ENCODE measurements at regions not wholly inside any gene's neighbourhood (a gene's known extent, or its start where the extent isn't known, plus 50 kb on each side); places are given as distances from the start of the nearest gene placed in this dataset.

DNA sequence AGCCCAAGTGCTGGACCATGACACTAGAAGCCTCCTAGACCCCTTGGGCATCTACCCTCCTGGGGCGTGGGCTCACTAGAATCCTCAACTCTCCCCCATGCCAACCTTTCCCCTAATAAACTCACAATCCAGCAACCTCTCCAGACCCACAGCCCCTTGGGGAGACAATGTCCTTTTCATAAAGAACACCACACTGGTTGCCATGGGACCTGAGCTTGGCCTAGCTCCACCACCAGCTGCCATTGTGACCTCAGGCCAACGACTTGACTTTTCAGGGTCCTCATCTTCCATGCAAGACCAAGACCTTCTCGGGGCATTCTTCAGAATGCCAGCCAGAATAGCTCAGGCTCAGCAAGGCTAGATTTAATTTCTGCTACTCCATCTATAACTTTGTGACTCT, 128.1 kb upstream of the NPAS2 start:
- in situ Hi-C loops (cut with HindIII; ENCODE audit: low sequenced_read_pairs): no loop called here
- no peak overlapping the region for H3K4me3 ChIP-seq (ENCODE audit: low read depth, low read length)
- no peak for DNase-seq (ENCODE audit: low read depth, low spot score)
- TF ChIP-seq, protein P1, sequence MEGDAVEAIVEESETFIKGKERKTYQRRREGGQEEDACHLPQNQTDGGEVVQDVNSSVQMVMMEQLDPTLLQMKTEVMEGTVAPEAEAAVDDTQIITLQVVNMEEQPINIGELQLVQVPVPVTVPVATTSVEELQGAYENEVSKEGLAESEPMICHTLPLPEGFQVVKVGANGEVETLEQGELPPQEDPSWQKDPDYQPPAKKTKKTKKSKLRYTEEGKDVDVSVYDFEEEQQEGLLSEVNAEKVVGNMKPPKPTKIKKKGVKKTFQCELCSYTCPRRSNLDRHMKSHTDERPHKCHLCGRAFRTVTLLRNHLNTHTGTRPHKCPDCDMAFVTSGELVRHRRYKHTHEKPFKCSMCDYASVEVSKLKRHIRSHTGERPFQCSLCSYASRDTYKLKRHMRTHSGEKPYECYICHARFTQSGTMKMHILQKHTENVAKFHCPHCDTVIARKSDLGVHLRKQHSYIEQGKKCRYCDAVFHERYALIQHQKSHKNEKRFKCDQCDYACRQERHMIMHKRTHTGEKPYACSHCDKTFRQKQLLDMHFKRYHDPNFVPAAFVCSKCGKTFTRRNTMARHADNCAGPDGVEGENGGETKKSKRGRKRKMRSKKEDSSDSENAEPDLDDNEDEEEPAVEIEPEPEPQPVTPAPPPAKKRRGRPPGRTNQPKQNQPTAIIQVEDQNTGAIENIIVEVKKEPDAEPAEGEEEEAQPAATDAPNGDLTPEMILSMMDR (IDR thresholded peaks at IDR 0.05; ENCODE audit: low read depth, low read length): no peak

DNA sequence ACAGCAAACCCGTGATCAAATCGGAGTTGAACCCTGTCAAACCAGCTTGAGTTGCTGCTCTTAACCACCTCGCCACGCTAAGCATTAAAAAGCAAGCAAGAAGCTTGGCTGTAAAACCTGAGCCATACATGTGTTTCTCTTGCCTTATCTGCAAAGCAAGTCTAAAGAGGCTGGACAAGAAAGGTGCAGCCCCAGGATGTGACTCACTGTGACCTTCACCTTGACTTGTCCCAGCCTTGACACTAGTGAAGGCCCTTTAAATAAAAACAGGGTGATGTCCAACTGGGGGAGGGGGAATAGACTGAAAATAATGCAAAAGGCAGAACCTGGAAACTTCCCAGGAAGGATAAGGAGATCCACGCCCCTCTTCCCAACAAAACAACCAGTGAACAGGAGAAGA, 127.6 kb upstream of the NPAS2 start:
- in situ Hi-C loops (cut with HindIII; ENCODE audit: low sequenced_read_pairs): no loop called here
- H3K4me3 ChIP-seq (ENCODE audit: low read depth, low read length): no peak overlapping the region
- TF ChIP-seq, protein P1 (IDR thresholded peaks at IDR 0.05; ENCODE audit: low read depth, low read length): no peak
- DNase-seq (ENCODE audit: low read depth, low spot score): no peak

- TF ChIP-seq, protein P1 (IDR thresholded peaks at IDR 0.05; ENCODE audit: low read depth, low read length): no peak
These were observed 127.0 kb upstream of the NPAS2 start for GRCh38 chr2:100692906-100693305.

DNA sequence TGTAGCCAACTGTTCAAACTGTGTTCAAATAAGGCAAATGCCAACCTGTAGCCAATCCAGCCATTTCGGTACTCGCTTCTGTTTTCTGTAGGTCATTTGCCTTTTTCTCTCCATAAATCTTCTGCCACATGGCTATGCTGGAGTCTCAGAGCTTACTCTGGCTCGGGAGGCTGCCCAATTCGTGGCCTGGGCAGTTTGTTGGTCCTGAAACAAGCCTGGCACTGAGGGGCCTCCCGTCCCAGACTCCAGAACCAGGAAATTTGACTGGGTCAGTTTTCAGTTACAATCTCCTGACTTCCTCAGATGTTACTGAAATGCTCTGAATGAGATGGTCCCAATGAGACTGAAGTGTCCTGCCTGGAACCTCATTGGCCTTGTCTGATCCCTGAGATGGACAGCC, 120.8 kb upstream of the NPAS2 start:
- TF ChIP-seq, protein P1 (IDR thresholded peaks at IDR 0.05; ENCODE audit: low read depth, low read length): no peak
- in situ Hi-C loops (cut with HindIII; ENCODE audit: low sequenced_read_pairs): no loop called here
- no peak for DNase-seq (ENCODE audit: low read depth, low spot score)
- no peak overlapping the region for H3K4me3 ChIP-seq (ENCODE audit: low read depth, low read length)

More at GRCh38 chr2:100692906-100693305, 127.0 kb upstream of the NPAS2 start:
- H3K4me3 ChIP-seq (ENCODE audit: low read depth, low read length): no peak overlapping the region
- DNase-seq (ENCODE audit: low read depth, low spot score): no peak
- in situ Hi-C loops (cut with HindIII; ENCODE audit: low sequenced_read_pairs): no loop called here

DNA sequence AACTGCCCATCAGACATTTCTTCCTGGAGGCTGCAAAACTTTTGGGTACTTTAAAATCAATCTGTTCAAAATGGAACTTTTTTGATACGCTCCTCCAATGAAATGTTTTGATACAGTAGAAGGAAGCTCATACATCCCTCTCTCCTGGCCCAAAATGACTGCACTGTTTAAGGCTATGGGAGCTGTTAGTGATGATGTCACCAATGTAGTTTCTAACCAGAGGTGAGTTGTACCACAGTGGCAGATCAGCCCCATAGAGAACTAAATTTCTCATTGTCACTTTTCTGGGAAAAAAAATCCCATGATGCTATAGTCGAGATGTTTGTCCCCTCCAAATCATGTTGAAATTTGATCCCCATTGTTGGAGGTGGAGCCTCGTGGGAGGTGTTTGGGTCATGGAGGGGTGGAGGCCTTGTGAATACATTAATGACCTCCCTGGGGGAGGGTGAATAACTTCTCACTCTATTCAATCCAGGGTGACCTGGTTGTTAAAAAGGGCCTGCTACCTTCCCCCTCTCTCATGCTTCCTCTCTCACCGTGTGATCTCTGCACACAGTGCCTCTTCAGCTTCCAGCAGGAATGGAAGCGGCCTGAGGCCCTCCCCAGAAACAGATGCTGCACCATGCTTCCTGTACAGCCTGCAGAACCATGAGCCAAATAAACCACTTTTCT, 117.4 kb upstream of the NPAS2 start:
- in situ Hi-C loops (cut with HindIII; ENCODE audit: low sequenced_read_pairs): no loop called here
- TF ChIP-seq, protein P1 (IDR thresholded peaks at IDR 0.05; ENCODE audit: low read depth, low read length): no peak
- DNase-seq (ENCODE audit: low read depth, low spot score): no peak
- H3K4me3 ChIP-seq (ENCODE audit: low read depth, low read length): no peak overlapping the region

- no peak for DNase-seq (ENCODE audit: low read depth, low spot score)
- TF ChIP-seq, protein P1 (IDR thresholded peaks at IDR 0.05; ENCODE audit: low read depth, low read length): no peak
- H3K4me3 ChIP-seq (ENCODE audit: low read depth, low read length): no peak overlapping the region
- in situ Hi-C loops (cut with HindIII; ENCODE audit: low sequenced_read_pairs): no loop called here
These were observed 116.7 kb upstream of the NPAS2 start for GRCh38 chr2:100703213-100703612.

Measured in astrocyte of the spinal cord (primary cell).